MM.1S (cell line): ENCODE measurements at regions not wholly inside any gene's neighbourhood (a gene's known extent, or its start where the extent isn't known, plus 50 kb on each side); places are given as distances from the start of the nearest gene placed in this dataset.

Source experiments
- EZH2 ChIP-seq: fragments of 300-600 bp; sonication (generic); optimal IDR thresholded peaks from 2 replicates; pipeline ENCODE3; 2017; ENCODE audit warnings: low read depth, mild to moderate bottlenecking, antibody characterized with exemption, low read length, mixed read lengths
- EZH2phosphoT487 ChIP-seq: fragments of 300-600 bp; sonication (generic); IDR thresholded peaks from 2 replicates; pipeline ENCODE4 v1.6.1; 2018; ENCODE audit warnings: antibody characterized with exemption, low read length
- TF ChIP-seq, protein P1 (sequence below): fragments of 300-600 bp; sonication (generic); IDR thresholded peaks from 2 replicates; pipeline ENCODE4 v1.5.1; 2016; ENCODE audit warnings: antibody characterized with exemption, low read length, mixed read lengths

GRCh38 chr15:61534986-61535385 is 305.9 kb upstream of the RORA start:
- TF ChIP-seq EZH2 (no peak), EZH2phosphoT487 (no peak)
- TF ChIP-seq, protein P1, sequence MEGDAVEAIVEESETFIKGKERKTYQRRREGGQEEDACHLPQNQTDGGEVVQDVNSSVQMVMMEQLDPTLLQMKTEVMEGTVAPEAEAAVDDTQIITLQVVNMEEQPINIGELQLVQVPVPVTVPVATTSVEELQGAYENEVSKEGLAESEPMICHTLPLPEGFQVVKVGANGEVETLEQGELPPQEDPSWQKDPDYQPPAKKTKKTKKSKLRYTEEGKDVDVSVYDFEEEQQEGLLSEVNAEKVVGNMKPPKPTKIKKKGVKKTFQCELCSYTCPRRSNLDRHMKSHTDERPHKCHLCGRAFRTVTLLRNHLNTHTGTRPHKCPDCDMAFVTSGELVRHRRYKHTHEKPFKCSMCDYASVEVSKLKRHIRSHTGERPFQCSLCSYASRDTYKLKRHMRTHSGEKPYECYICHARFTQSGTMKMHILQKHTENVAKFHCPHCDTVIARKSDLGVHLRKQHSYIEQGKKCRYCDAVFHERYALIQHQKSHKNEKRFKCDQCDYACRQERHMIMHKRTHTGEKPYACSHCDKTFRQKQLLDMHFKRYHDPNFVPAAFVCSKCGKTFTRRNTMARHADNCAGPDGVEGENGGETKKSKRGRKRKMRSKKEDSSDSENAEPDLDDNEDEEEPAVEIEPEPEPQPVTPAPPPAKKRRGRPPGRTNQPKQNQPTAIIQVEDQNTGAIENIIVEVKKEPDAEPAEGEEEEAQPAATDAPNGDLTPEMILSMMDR, result no peak
